OCI-LY7 (cell line): ENCODE measurements at regions not wholly inside any gene's neighbourhood (a gene's known extent, or its start where the extent isn't known, plus 50 kb on each side); places are given as distances from the start of the nearest gene placed in this dataset.

Source experiments
- BruUV-seq: library from RNA; stranded (reverse); fragments of 400-500 nt; replicated peaks from 2 replicates; lab custom pipeline; 2021; lab: Mats Ljungman, UMichigan
- CTCF ChIA-PET: fragments of 300-600 bp; sonication (Branson Sonifier 250); formaldehyde crosslinking; loops from one replicate; lab custom pipeline; 2022; ENCODE audit warnings: antibody characterized with exemption; ENCODE audit not compliant: unreplicated experiment; lab: Charles Lee
- POLR2A ChIA-PET: fragments of 300-600 bp; sonication (Branson Sonifier 250); formaldehyde crosslinking; loops from one replicate; lab custom pipeline; 2022; ENCODE audit warnings: antibody characterized with exemption; lab: Charles Lee
- DNase-seq: peaks from one replicate; pipeline ENCODE4 v3.0.0-alpha.2; 2015; ENCODE audit warnings: low spot score
- H2AFZ ChIP-seq: fragments of 200-600 bp; sonication (generic), shearing (Covaris generic); 2 replicates; pipeline ENCODE4 v1.6.1; 2014; ENCODE audit warnings: mild to moderate bottlenecking, antibody characterized with exemption, low read length, moderate library complexity
- H3K27ac ChIP-seq: fragments of 200-600 bp; sonication (generic); 2 replicates; pipeline ENCODE4 v1.5.1; 2014; ENCODE audit warnings: mixed run types, low read depth, mild to moderate bottlenecking, moderate library complexity, low read length, inconsistent platforms; ENCODE audit not compliant: poor library complexity, severe bottlenecking
- H3K36me3 ChIP-seq: fragments of 200-600 bp; sonication (generic); 2 replicates; pipeline ENCODE4 v1.6.1; 2014; ENCODE audit warnings: mild to moderate bottlenecking, antibody characterized with exemption, low read length, moderate library complexity, mixed read lengths; ENCODE audit not compliant: insufficient read depth
- H3K4me1 ChIP-seq: fragments of 200-600 bp; sonication (generic); 2 replicates; pipeline ENCODE4 v1.5.1; 2014; ENCODE audit warnings: mild to moderate bottlenecking, low read length; ENCODE audit not compliant: insufficient read depth, poor library complexity, severe bottlenecking
- H3K4me2 ChIP-seq: fragments of 200-600 bp; sonication (generic); 2 replicates; pipeline ENCODE4 v1.6.1; 2014; ENCODE audit warnings: mild to moderate bottlenecking, low read length
- H3K4me3 ChIP-seq: fragments of 200-600 bp; sonication (generic); 2 replicates; pipeline ENCODE4 v1.5.1; 2014; ENCODE audit warnings: mild to moderate bottlenecking, low read depth, low read length; ENCODE audit not compliant: poor library complexity, severe bottlenecking
- H3K79me2 ChIP-seq: fragments of 200-600 bp; sonication (generic); 2 replicates; pipeline ENCODE4 v1.6.1; 2016; ENCODE audit warnings: low read depth, mild to moderate bottlenecking, low read length, moderate library complexity, mixed read lengths; ENCODE audit not compliant: insufficient read depth
- H3K9me2 ChIP-seq: fragments of 200-600 bp; sonication (generic); 2 replicates; pipeline ENCODE4 v1.6.1; 2016; ENCODE audit warnings: mild to moderate bottlenecking, low read length, mixed read lengths; ENCODE audit not compliant: insufficient read depth
- H3K9me3 ChIP-seq: fragments of 200-600 bp; sonication (generic); 2 replicates; pipeline ENCODE4 v1.6.1; 2014; ENCODE audit warnings: mild to moderate bottlenecking, mixed run types, low read length, mixed read lengths
- H4K20me1 ChIP-seq: fragments of 200-600 bp; sonication (generic); 2 replicates; pipeline ENCODE4 v1.6.1; 2014; ENCODE audit warnings: mild to moderate bottlenecking, antibody characterized with exemption, low read length, moderate library complexity, mixed read lengths; ENCODE audit not compliant: insufficient read depth
- EZH2phosphoT487 ChIP-seq: fragments of 200-600 bp; sonication (generic); IDR thresholded peaks from 2 replicates; pipeline ENCODE4 v1.6.1; 2018; ENCODE audit warnings: low read depth, borderline replicate concordance, mild to moderate bottlenecking, mixed run types, antibody characterized with exemption, low read length, moderate library complexity, mixed read lengths
- intact Hi-C: fragments of 100-400 bp; cut with micrococcal nuclease; formaldehyde crosslinking; loops from one replicate; pipeline ENCODE4 v1.10.0; 2022; ENCODE audit not compliant: unreplicated experiment
- TF ChIP-seq, protein P1 (sequence below): fragments of 200-600 bp; sonication (generic); conservative IDR thresholded peaks from 2 replicates; pipeline ENCODE4 v1.5.1; 2014; ENCODE audit warnings: mild to moderate bottlenecking, antibody characterized with exemption, low read length, moderate library complexity, mixed read lengths

DNA sequence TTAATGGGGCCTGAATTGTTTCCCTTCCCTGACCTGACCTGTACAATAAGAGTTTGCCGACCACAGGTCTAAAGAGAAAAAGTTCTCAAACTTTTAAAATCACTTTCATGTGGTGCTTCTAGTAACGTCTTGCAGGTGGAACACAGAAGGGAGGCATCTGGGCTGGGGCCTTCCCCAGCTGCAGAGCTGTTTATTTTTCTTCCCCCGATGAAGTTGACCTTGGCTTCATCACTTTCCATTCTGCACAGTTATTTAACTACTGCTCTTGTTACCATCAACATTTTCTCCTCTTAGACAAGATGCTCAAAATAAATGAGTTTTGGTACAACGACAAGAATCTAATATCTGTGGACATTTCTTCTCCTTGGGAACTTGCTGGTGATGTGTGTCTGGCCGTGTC, 181.7 kb downstream of the HERPUD2 start:
- BruUV-seq: no TSS peak
- Histone ChIP-seq H3K27ac (no peak overlapping the region), H3K9me2 (no peaks in the 10 kb centered on the region), H3K9me3 (no peaks in the 10 kb centered on the region), H3K36me3 (no peaks in the 10 kb centered on the region), H4K20me1 (no peaks in the 10 kb centered on the region), H3K4me2 (no peak overlapping the region), H3K4me3 (no peak overlapping the region), H2AFZ (no peak overlapping the region), H3K79me2 (no peaks in the 10 kb centered on the region), H3K4me1 (no peaks in the 10 kb centered on the region)
- CTCF ChIA-PET: no interaction called here
- intact Hi-C loops: no loop called here
- no peak for DNase-seq
- TF ChIP-seq, protein P1, sequence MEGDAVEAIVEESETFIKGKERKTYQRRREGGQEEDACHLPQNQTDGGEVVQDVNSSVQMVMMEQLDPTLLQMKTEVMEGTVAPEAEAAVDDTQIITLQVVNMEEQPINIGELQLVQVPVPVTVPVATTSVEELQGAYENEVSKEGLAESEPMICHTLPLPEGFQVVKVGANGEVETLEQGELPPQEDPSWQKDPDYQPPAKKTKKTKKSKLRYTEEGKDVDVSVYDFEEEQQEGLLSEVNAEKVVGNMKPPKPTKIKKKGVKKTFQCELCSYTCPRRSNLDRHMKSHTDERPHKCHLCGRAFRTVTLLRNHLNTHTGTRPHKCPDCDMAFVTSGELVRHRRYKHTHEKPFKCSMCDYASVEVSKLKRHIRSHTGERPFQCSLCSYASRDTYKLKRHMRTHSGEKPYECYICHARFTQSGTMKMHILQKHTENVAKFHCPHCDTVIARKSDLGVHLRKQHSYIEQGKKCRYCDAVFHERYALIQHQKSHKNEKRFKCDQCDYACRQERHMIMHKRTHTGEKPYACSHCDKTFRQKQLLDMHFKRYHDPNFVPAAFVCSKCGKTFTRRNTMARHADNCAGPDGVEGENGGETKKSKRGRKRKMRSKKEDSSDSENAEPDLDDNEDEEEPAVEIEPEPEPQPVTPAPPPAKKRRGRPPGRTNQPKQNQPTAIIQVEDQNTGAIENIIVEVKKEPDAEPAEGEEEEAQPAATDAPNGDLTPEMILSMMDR: no peak
- TF ChIP-seq EZH2phosphoT487: no peak
- POLR2A ChIA-PET: no interaction called here

DNA sequence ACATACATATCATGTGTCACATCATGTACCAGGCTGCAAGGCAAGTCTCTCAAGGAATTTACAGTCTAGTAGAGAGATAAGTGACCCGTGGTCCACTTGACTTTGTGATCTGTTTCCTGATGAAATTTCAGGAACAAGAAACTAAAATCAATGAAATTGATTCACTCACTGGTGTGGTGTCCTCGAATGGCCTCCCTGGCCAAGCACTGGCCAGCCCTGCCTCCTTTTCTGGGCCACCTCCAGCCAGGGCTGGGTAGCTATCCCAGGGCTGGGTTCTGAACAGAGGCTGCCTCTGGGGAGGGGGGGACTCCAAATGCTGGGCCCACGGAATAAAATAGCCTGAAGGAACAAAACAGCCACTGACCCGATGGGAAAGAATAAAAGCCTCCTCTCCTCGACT, 182.2 kb downstream of the HERPUD2 start:
- CTCF ChIA-PET: no interaction called here
- H3K9me2 ChIP-seq: no peaks in the 10 kb centered on the region
- H3K79me2 ChIP-seq: no peaks in the 10 kb centered on the region
- H2AFZ ChIP-seq: no peak overlapping the region
- no peak for TF ChIP-seq EZH2phosphoT487
- TF ChIP-seq, protein P1: no peak
- POLR2A ChIA-PET: no interaction called here
- no TSS peak for BruUV-seq
- no peak for DNase-seq
- intact Hi-C loops: no loop called here
- no peak overlapping the region for H3K27ac ChIP-seq
- no peaks in the 10 kb centered on the region for H3K9me3 ChIP-seq
- no peak overlapping the region for H3K4me3 ChIP-seq
- H4K20me1 ChIP-seq: no peaks in the 10 kb centered on the region
- no peaks in the 10 kb centered on the region for H3K36me3 ChIP-seq
- no peak overlapping the region for H3K4me2 ChIP-seq
- H3K4me1 ChIP-seq: no peaks in the 10 kb centered on the region

DNA sequence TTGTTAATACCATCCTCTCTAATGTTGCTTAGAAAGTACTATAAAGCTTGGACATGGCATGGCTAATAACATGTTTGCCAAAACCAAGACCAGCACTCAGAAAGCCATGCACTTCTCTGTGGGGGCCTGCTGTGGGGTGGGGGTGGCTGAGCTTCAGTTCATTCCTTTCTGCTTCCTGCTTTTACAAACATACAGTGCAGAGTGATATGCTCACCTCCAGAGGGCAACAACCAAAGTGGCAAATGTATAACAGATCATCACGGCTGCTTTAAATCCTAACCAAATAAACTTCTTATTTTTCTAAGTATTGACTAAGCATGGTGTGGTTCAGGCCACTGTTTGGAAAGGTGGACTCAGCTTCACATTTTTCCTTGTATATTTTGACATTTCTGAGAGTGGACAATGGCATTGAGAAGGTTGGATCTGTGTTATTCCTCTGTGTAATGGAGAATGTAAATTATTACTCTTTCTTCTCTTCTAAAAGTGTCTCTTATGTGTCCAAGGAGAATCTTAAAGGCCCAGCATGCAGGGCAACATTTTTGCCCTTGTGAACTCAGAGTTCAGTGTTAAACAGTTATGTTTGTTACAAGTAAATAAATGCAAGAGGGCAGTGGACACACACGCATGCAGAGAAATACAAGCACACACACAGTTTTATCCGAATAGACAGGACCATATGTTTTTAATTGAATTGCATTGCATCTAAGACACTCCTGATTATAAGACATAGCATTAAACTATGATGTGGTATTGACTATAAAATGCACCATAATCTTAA, 186.1 kb downstream of the HERPUD2 start:
- Histone ChIP-seq H4K20me1 (no peaks in the 10 kb centered on the region), H2AFZ (no peak overlapping the region), H3K36me3 (no peaks in the 10 kb centered on the region), H3K9me2 (no peaks in the 10 kb centered on the region), H3K4me2 (no peak overlapping the region), H3K9me3 (no peaks in the 10 kb centered on the region), H3K4me1 (no peaks in the 10 kb centered on the region), H3K4me3 (no peak overlapping the region), H3K79me2 (no peaks in the 10 kb centered on the region), H3K27ac (no peak overlapping the region)
- no TSS peak for BruUV-seq
- CTCF ChIA-PET: no interaction called here
- DNase-seq: peak; percentile 14
- POLR2A ChIA-PET: interaction anchor here (0.7 kb wide), 1 partner anchor 261 kb away, joined by 3 read pairs; no protein-coding TSS in a partner anchor
- TF ChIP-seq, protein P1: peak; percentile 66
- TF ChIP-seq EZH2phosphoT487: no peak
- intact Hi-C loops: no loop called here
